A172 (cell line): ENCODE measurements at regions not wholly inside any gene's neighbourhood (a gene's known extent, or its start where the extent isn't known, plus 50 kb on each side); places are given as distances from the start of the nearest gene placed in this dataset.

ENCODE experiments used
- DNase-seq: peaks from one replicate; pipeline ENCODE4 v3.0.0-alpha.2; 2015; ENCODE audit warnings: low spot score

DNA sequence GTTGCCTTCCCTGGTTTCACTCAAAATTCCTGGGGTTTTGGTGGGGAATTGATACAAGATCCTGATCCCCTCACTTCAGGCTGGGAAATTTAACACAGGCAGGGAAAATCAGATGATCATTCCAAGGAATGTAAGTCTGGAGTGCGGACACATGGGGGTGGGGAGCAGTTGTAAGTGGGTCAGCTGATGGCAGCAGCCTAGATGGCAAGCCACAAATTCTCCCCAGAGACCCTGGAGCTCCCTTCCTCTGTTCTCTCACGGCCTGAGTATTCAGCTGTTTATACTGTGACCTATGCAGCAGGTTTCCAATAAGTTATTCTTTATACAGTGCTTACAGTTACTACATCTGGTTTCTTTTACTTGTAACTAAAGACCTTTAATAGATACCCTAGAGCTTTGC, 144.9 kb downstream of the SH3BGRL2 start:
- no peak for DNase-seq

DNA sequence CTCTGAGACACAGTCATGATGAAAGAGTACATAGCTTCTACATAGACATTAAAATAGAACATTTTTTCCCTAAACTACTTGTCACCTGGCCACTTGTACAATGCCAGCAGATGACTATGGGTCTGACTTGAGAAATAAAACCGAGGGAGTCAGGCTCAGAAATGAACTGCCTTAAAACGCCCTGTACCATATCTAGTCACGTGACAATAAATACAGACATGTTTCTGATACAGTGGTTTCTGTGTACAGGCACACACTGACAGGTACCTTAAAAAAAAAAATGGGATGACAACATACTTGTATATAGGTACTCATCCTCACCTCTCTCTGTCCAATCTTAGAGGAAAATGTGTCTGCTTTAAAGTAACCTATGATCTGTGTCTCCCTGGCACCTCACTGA, 144.1 kb downstream of the SH3BGRL2 start:
- DNase-seq: no peak

DNA sequence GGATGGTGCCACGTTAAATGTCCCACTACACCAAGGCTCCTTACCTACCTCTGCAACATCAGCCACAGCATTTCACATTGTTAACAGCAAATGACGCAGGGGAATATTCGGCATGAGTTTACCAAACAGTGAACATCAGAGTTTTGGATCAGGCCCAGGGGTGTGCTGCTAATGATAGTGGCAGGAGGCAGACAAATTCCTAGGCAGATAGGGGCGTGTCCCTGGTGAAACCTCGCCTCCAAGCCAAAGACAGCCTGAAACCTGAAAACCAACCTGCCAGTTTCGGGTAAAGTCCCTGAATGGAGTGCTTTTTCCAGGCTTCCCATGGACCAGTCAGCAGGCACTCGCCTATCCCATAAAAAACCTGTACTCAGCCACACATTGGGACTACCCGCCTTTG, 133.6 kb downstream of the SH3BGRL2 start:
- no peak for DNase-seq

DNA sequence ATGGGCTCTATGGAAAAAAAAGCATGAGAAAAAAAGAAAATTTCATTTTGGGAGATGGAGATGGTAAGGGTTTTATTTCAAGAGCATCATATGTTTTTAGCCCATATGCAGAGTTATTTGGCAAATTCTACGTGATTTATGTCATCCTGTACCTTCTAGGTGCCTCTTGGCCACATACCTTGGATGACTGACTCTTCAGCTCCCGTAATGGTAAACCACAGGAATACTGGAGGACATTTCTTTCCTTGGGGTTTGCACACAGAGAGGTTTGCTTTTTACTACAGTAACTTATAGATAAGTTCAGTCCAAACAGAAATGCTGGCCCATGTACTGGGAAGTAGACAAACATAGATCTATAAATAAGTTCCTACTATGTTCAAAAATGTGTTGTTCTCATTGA, 132.2 kb downstream of the SH3BGRL2 start:
- DNase-seq: no peak

DNA sequence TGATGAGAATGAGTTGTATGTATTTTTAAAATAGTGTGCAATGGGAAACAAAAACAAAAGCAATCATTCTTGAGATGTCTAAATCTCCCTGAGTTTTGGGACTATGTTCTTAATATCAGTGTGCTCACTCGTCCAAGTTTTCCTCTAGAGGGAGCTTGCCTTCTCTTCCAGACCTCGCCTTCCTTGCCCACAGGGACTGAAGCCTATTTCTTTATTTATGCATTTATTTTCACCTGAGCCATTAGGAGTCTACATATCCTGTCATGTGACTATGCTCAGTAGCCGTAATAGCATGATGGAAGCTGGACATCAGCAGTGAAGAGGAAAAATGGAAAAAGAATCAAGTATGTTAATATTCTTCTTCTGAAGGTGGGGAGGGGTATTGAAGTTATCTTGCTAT, 131.2 kb downstream of the SH3BGRL2 start:
- DNase-seq: no peak

DNA sequence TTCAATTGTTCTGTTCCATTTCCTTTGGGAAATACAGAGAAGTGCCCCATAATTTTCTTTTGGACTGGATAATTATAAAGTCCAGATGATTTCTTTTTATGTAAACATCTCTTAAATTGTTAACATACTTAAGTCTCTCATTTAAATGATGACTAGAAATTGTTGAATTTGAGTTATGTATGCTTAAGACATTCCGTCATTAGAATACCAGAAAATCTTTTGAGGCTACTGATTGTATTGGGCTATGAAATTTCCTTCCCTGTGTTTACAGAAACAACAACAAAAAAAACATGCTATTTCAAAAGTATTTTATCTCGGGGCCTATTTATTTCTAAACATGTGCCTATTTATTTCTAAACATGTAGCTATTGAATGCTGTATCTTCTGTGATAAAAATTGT, 125.4 kb downstream of the SH3BGRL2 start:
- DNase-seq: no peak

DNA sequence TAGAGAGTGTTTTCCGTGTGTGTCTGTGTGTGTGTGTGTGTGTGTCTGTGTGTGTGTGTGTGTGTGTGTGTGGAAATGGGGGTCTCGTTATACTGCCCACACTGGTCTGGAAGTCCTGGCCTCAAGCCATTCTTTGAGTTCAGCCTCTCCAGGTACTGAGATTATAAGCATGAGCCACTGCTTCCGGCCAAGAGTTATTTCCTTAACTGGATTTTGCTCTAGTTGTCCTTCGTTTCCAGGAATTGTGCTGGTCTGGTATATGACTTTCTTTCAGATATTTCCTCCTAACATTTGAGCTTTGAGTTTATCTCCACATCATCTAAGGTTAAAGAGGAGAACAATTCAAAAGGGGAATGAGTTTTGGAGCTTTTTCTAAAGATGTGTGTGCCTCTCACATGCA, 124.8 kb downstream of the SH3BGRL2 start:
- no peak for DNase-seq
